ENCODE measurements at regions not wholly inside any gene's neighbourhood (a gene's known extent, or its start where the extent isn't known, plus 50 kb on each side); places are given as distances from the start of the nearest gene placed in this dataset.
"Not testable (repeated sequence)": the region's sequence is repeated elsewhere in the genome, so short reads cannot be mapped to it uniquely, and the experiment has no call there.

DNA sequence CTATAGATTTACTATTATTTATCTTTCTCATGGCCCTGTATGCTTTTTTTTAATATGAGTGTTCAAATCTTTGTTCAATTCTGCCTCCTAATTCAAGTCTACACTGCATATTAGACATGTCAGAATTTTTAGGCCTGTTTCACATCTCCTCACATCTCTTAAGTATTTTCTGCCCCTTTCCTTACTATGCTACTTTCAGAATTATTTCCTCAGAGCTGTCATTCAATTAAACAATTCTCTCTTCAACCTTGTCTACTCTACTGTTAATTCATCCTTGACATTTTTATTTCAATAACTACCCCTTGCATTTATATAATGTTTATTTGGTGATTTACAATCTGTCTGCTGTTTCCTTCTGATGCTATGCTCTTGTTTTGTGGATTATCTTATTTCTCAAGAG, 91.1 kb downstream of the CAPZA3 start:
- no peaks in the 10 kb centered on the region for H3K36me3 ChIP-seq (replicated peaks; ENCODE audit: insufficient read depth, low read depth)
- H3K4me2 ChIP-seq, result no peak overlapping the region
- TF ChIP-seq EZH2 (IDR thresholded peaks at IDR 0.05; ENCODE audit: borderline replicate concordance), result no peak
- no peaks in the 10 kb centered on the region for H3K27me3 ChIP-seq
- no peaks in the 10 kb centered on the region for H3K9me2 ChIP-seq (replicated peaks; ENCODE audit: insufficient read depth)
- no peak for DNase-seq (ENCODE audit: low spot score)
- H4K20me1 ChIP-seq (ENCODE audit: insufficient read depth, poor library complexity, severe bottlenecking), result no peaks in the 10 kb centered on the region
- H3K79me2 ChIP-seq, result no peaks in the 10 kb centered on the region
- no peak overlapping the region for H3K27ac ChIP-seq
- no peaks in the 10 kb centered on the region for H3K4me1 ChIP-seq (ENCODE audit: insufficient read depth)
- no peaks in the 10 kb centered on the region for H3K9me3 ChIP-seq (ENCODE audit: low read depth)
- no peak overlapping the region for H3K4me3 ChIP-seq
- H2AFZ ChIP-seq, result no peak overlapping the region

DNA sequence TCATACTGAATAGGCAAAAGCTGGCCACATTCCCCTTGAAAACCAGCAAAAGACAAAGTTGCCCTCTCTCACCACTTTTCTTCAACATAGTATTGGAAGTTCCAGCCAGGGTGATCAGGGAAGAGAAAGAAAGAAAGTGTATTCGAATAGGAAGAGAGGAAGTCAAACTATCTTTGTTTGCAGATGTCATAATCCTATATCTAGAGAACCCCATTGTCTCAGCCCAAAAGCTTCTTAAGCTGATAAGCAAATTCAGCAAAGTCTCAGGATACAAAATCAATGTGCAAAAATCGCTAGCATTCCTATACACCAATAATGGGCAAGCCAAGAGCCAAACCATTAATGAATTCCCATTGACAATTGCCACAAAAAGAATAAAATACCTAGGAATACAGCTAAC, 95.0 kb downstream of the CAPZA3 start:
- 72% methylated on average over 2 of the region's 2 CpGs for WGBS (ENCODE audit: low lambda C conversion rate, missing lambda C conversion rate)
- not testable (repeated sequence) for H3K27me3 ChIP-seq; H3K36me3 ChIP-seq (replicated peaks; ENCODE audit: insufficient read depth, low read depth); H3K27ac ChIP-seq; H3K4me1 ChIP-seq (ENCODE audit: insufficient read depth); H4K20me1 ChIP-seq (ENCODE audit: insufficient read depth, poor library complexity, severe bottlenecking); H2AFZ ChIP-seq; H3K4me2 ChIP-seq; H3K79me2 ChIP-seq; DNase-seq (ENCODE audit: low spot score); H3K9me3 ChIP-seq (ENCODE audit: low read depth); H3K4me3 ChIP-seq; H3K9me2 ChIP-seq (replicated peaks; ENCODE audit: insufficient read depth)

- no peak for DNase-seq (ENCODE audit: low spot score)
- Histone ChIP-seq H3K4me1 (ENCODE audit: insufficient read depth) (no peaks in the 10 kb centered on the region), H3K9me3 (ENCODE audit: low read depth) (no peaks in the 10 kb centered on the region), H4K20me1 (ENCODE audit: insufficient read depth, poor library complexity, severe bottlenecking) (no peaks in the 10 kb centered on the region), H3K27ac (no peak overlapping the region), H3K9me2 (replicated peaks; ENCODE audit: insufficient read depth) (no peaks in the 10 kb centered on the region), H3K36me3 (replicated peaks; ENCODE audit: insufficient read depth, low read depth) (no peaks in the 10 kb centered on the region), H3K4me2 (no peak overlapping the region), H2AFZ (no peak overlapping the region), H3K27me3 (no peaks in the 10 kb centered on the region), H3K4me3 (no peak overlapping the region), H3K79me2 (no peaks in the 10 kb centered on the region)
- 72% methylated on average over 4 of the region's 4 CpGs for WGBS (ENCODE audit: low lambda C conversion rate, missing lambda C conversion rate)
- TF ChIP-seq EZH2phosphoT487 (IDR thresholded peaks at IDR 0.05; ENCODE audit: low read depth, severe bottlenecking, unreplicated experiment), result no peak
- TF ChIP-seq EZH2 (IDR thresholded peaks at IDR 0.05; ENCODE audit: borderline replicate concordance), result no peak
- TF ChIP-seq, protein P1, sequence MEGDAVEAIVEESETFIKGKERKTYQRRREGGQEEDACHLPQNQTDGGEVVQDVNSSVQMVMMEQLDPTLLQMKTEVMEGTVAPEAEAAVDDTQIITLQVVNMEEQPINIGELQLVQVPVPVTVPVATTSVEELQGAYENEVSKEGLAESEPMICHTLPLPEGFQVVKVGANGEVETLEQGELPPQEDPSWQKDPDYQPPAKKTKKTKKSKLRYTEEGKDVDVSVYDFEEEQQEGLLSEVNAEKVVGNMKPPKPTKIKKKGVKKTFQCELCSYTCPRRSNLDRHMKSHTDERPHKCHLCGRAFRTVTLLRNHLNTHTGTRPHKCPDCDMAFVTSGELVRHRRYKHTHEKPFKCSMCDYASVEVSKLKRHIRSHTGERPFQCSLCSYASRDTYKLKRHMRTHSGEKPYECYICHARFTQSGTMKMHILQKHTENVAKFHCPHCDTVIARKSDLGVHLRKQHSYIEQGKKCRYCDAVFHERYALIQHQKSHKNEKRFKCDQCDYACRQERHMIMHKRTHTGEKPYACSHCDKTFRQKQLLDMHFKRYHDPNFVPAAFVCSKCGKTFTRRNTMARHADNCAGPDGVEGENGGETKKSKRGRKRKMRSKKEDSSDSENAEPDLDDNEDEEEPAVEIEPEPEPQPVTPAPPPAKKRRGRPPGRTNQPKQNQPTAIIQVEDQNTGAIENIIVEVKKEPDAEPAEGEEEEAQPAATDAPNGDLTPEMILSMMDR (IDR thresholded peaks at IDR 0.05; ENCODE audit: poor library complexity), result no peak
Observed at GRCh38 chr12:18837025-18837424, 99.1 kb downstream of the CAPZA3 start.

DNA sequence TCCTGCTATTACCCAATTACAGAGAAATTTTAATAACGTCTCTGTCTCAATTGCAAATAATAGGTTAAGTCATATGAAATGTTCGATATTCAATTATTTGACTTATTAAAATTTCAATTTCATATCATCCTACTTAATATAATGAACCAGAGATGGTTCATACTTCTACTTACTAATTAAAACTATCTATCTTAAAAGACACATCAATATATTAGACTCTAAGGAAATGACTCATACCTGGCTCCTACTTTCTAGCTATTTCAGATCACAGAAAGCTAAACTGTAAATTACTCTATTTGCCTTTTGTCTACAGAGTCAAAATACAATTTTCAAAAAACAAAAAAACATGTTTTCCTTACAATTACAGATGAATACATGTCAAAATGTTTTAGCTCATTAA, 99.6 kb downstream of the CAPZA3 start:
- TF ChIP-seq EZH2phosphoT487 (IDR thresholded peaks at IDR 0.05; ENCODE audit: low read depth, severe bottlenecking, unreplicated experiment), result no peak
- TF ChIP-seq, protein P1 (IDR thresholded peaks at IDR 0.05; ENCODE audit: poor library complexity), result no peak
- no peak for TF ChIP-seq EZH2 (IDR thresholded peaks at IDR 0.05; ENCODE audit: borderline replicate concordance)
- Histone ChIP-seq H3K4me1 (ENCODE audit: insufficient read depth) (no peaks in the 10 kb centered on the region), H3K27me3 (no peaks in the 10 kb centered on the region), H3K4me3 (no peak overlapping the region), H4K20me1 (ENCODE audit: insufficient read depth, poor library complexity, severe bottlenecking) (no peaks in the 10 kb centered on the region), H3K9me2 (replicated peaks; ENCODE audit: insufficient read depth) (no peaks in the 10 kb centered on the region), H3K79me2 (no peaks in the 10 kb centered on the region), H3K9me3 (ENCODE audit: low read depth) (no peaks in the 10 kb centered on the region), H3K4me2 (no peak overlapping the region), H3K36me3 (replicated peaks; ENCODE audit: insufficient read depth, low read depth) (no peaks in the 10 kb centered on the region), H2AFZ (no peak overlapping the region), H3K27ac (no peak overlapping the region)
- 88% methylated on average over 2 of the region's 2 CpGs for WGBS (ENCODE audit: low lambda C conversion rate, missing lambda C conversion rate)
- no peak for DNase-seq (ENCODE audit: low spot score)

DNA sequence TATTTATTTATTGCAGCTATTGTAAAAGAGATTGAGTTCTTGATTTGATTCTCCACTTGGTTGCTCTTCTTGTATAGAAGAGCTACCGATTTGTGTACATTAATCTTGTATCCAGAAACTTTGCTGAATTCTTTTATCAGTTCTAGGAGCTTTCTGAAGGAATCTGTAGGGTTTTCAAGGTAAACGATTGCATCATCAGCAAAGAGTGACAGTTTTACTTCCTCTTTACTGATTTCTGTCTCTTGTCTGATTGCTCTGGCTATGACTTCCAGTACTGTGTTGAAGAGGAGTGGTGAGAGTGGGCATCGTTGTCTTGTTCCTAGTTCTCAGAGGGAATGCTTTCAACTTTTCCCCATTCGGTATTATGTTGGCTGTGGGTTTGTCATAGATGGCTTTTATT, 103.1 kb downstream of the CAPZA3 start:
- H3K36me3 ChIP-seq (replicated peaks; ENCODE audit: insufficient read depth, low read depth); DNase-seq (ENCODE audit: low spot score); H3K27ac ChIP-seq; H4K20me1 ChIP-seq (ENCODE audit: insufficient read depth, poor library complexity, severe bottlenecking); H2AFZ ChIP-seq; H3K27me3 ChIP-seq; H3K79me2 ChIP-seq; H3K9me3 ChIP-seq (ENCODE audit: low read depth); H3K4me1 ChIP-seq (ENCODE audit: insufficient read depth); H3K4me2 ChIP-seq; H3K4me3 ChIP-seq; H3K9me2 ChIP-seq (replicated peaks; ENCODE audit: insufficient read depth): not testable (repeated sequence)
- WGBS (ENCODE audit: low lambda C conversion rate, missing lambda C conversion rate), result 86% methylated on average over 4 of the region's 4 CpGs

Data from hepatocyte (in vitro differentiated cells).